ENCODE measurements at regions not wholly inside any gene's neighbourhood (a gene's known extent, or its start where the extent isn't known, plus 50 kb on each side); places are given as distances from the start of the nearest gene placed in this dataset.

- no peaks in the 10 kb centered on the region for H3K9me3 ChIP-seq
- no peak for DNase-seq (ENCODE audit: extremely low spot score)
- intact Hi-C loops (cut with DNase I): no loop called here
- no peaks in the 10 kb centered on the region for H3K36me3 ChIP-seq
- no peak overlapping the region for H3K27ac ChIP-seq (replicated peaks in 1 of 4)
- H3K4me3 ChIP-seq: no peak overlapping the region
- WGBS: 82% methylated on average over 5 of the region's 5 CpGs
- TF ChIP-seq POLR2A (IDR thresholded peaks at IDR 0.05; ENCODE audit: low read depth) (no peak), EP300 (IDR thresholded peaks at IDR 0.05) (no peak), POLR2AphosphoS5 (IDR thresholded peaks at IDR 0.05) (no peak), CTCF (IDR thresholded peaks at IDR 0.05) (no peak)
- no peaks in the 10 kb centered on the region for H3K27me3 ChIP-seq
- H3K4me1 ChIP-seq: peaks cover 5 to 21% (median 19%) of the 10 kb centered on the region in 4 donors
These were observed 254.3 kb downstream of the SHQ1 start for GRCh38 chr3:72593881-72594397.

GRCh38 chr3:72591522-72592421, 256.5 kb downstream of the SHQ1 start:
- H3K27me3 ChIP-seq: no peaks in the 10 kb centered on the region
- no peaks in the 10 kb centered on the region for H3K36me3 ChIP-seq
- DNase-seq (ENCODE audit: extremely low spot score): no peak
- H3K27ac ChIP-seq (replicated peaks in 1 of 4): peak overlapping the region; percentile 47 to 58 (median 53)
- no peaks in the 10 kb centered on the region for H3K9me3 ChIP-seq
- WGBS: 48% methylated on average over 14 of the region's 14 CpGs
- H3K4me1 ChIP-seq: peaks cover 5 to 21% (median 19%) of the 10 kb centered on the region in 4 donors
- intact Hi-C loops (cut with DNase I): no loop called here
- no peak for TF ChIP-seq CTCF (IDR thresholded peaks at IDR 0.05)
- no peak for TF ChIP-seq POLR2A (IDR thresholded peaks at IDR 0.05; ENCODE audit: low read depth)
- TF ChIP-seq POLR2AphosphoS5 (IDR thresholded peaks at IDR 0.05): no peak
- no peak for TF ChIP-seq EP300 (IDR thresholded peaks at IDR 0.05)
- no peak overlapping the region for H3K4me3 ChIP-seq

- DNase-seq (ENCODE audit: extremely low spot score): no peak
- Histone ChIP-seq H3K27me3 (no peaks in the 10 kb centered on the region), H3K4me1 (peaks cover 5 to 21% (median 19%) of the 10 kb centered on the region in 4 donors), H3K4me3 (no peak overlapping the region), H3K27ac (replicated peaks in 1 of 4) (peak overlapping the region; percentile 47 to 58 (median 53)), H3K36me3 (no peaks in the 10 kb centered on the region), H3K9me3 (no peaks in the 10 kb centered on the region)
- 90% methylated on average over 12 of the region's 12 CpGs for WGBS
- intact Hi-C loops (cut with DNase I): no loop called here
- no peak for TF ChIP-seq POLR2AphosphoS5 (IDR thresholded peaks at IDR 0.05)
- no peak for TF ChIP-seq CTCF (IDR thresholded peaks at IDR 0.05)
- no peak for TF ChIP-seq EP300 (IDR thresholded peaks at IDR 0.05)
- TF ChIP-seq POLR2A (IDR thresholded peaks at IDR 0.05; ENCODE audit: low read depth): no peak
These were observed 257.5 kb downstream of the SHQ1 start for GRCh38 chr3:72590732-72591221.

GRCh38 chr3:72587282-72587681, 261.0 kb downstream of the SHQ1 start:
- Histone ChIP-seq H3K27ac (replicated peaks in 1 of 4) (no peak overlapping the region), H3K4me1 (peaks cover 5 to 18% (median 16%) of the 10 kb centered on the region in 4 donors), H3K27me3 (no peaks in the 10 kb centered on the region), H3K36me3 (no peaks in the 10 kb centered on the region), H3K9me3 (no peaks in the 10 kb centered on the region), H3K4me3 (no peak overlapping the region)
- TF ChIP-seq EP300 (IDR thresholded peaks at IDR 0.05) (no peak), POLR2AphosphoS5 (IDR thresholded peaks at IDR 0.05) (no peak), CTCF (IDR thresholded peaks at IDR 0.05) (no peak), POLR2A (IDR thresholded peaks at IDR 0.05; ENCODE audit: low read depth) (no peak)
- intact Hi-C loops (cut with DNase I): no loop called here
- no peak for DNase-seq (ENCODE audit: extremely low spot score)
- 100% methylated on average over 3 of the region's 3 CpGs for WGBS

Data from esophagus muscularis mucosa (tissue), 4 donors.